HG02610 (cell line): ENCODE measurements at regions not wholly inside any gene's neighbourhood (a gene's known extent, or its start where the extent isn't known, plus 50 kb on each side); places are given as distances from the start of the nearest gene placed in this dataset.
"Not testable (repeated sequence)": the region's sequence is repeated elsewhere in the genome, so short reads cannot be mapped to it uniquely, and the experiment has no call there.

Source experiments
- ATAC-seq: cut with Tn5 transposase; IDR thresholded peaks from one replicate; pipeline ENCODE4 v1.9.1; 2021; ENCODE audit warnings: mild to moderate bottlenecking, moderate library complexity; ENCODE audit not compliant: unreplicated experiment

DNA sequence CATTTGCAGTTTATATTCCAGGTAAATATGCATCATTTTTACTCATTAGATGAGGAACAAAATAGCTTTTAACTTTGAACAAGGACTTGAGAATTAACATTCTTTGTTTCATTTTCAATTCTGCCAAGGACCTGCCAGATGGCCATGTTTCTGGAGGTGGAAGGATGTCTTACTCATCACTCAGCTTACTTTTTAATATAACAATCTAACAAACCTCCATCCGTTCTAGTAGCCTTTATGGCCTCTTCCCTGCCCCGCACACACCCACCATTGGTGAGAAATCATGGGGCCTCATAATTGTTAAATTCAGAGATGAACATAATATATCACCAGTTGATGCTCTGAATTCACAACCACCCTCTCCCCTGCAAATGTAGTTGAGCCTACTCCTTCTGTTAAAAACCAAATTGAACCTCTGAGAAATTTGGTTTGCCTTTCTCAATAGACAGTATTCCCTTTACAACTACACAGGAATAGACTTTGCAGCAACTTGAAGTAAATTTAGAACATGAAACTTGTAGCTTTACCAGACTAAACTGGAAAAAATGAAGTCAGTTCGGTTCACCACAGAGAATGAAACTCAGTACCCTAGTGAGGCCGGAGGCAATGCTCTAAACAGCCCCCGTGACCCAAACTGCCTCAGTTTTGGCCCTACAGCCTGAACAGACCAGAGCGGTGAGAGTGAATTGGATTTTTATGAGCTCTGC lies 50.1 kb upstream of the ACSL4 start:
- peak; percentile 88 for ATAC-seq

DNA sequence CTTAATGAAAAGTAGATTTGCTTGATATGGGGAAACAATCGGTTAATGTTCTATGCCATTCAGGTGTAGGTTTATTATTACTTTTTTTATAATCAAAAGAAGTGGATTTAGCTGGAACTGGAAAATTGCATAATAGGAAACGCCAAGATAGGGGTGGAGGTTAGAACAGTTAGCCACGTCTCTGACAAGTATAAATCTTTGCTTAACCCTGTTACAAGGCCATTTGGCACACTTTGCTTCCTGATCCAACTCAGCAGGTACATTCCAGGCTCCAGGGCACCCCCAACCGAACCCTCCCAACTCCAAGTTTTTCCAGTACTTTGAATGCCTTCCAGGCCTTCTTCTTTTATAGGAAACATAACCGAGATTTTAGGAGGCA lies 50.6 kb upstream of the ACSL4 start:
- ATAC-seq = no peak

DNA sequence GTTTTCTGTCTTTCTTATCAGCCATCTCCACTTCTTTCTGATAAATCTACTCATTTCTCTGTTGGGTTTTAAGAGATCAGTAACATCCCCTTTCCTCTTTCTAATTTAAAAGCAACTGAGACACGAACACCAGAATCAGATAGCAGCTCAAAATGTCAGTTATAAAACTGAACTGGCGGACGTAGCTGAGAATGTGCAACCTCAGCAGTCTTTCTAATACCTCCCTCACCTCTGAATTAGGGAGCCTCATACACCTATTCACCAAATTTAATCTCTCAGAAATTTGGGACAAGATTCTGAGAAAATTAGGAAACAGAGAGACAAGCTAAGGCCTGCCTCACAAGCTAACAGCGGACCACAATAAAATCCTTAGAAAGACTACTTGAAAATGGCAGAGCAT lies 52.0 kb upstream of the ACSL4 start:
- no peak for ATAC-seq

DNA sequence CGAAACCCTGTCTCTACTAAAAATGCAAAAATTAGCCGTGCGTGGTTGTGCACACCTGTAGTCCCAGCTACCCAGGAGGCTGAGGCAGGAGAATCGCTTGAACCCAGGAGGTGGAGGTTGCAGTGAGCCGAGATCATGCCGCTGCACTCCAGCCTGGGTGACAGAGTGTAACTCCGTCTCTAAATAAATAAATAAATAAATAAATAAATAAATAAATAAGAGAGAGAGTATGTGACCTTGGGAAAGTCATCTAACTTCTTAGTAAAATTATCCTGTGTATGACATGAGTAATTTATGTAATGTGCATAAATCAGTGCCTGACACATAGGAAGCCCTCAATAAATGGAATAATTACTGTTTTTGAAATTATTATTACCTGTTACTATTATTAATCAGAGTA lies 57.5 kb upstream of the ACSL4 start:
- ATAC-seq = not testable (repeated sequence)

DNA sequence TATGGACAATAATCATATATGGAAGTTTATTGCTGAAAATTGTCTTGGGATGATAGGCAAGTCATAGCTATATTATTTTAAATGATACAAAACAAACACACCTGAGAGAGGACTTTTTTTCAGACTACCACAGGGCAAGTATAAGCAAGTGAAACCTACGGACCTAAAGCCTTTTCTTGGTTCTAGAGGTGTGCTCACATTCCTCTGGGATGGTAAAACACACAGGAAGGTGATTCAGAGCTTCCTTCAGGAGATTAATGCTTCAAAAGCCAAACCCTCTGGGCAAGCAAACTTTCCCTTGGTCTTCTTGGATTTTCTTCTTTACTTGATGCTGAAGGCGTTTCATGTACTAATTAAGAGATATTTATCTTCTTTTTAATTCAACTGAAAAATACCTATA lies 60.1 kb upstream of the ACSL4 start:
- no peak for ATAC-seq

- no peak for ATAC-seq
These were observed 62.6 kb upstream of the ACSL4 start for GRCh38 chrX:109795682-109796081.

DNA sequence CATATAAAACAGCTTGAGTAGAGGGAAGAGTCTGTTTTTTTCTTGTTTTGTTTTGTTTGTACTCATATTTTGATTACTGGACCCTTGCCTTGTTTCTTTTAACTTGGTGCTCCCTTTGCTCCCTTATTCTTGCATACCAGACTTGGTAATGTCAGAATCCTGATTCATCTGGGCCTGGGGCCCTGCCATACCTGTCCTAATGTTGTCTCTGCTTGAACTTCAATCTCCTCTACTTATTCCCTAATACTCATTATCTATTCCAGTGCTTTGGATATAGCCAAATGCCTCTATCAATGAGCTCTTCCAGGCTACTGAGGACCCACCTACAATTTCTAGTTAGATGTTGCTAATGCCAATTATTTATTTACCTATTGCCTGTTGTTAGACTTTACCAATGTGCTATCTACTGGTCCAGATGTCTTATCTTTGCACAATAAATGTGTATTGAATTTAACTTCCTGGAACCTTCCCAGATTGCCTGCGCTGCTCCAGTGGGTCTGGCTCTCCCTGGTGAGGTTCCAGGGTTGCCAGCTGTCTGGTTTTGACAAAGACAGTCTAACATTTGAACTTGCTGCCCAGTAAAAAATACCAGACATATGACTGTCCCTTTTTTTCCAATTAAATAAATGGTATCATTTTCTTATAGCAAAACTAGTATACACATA lies 64.4 kb upstream of the ACSL4 start:
- ATAC-seq = no peak

GRCh38 chrX:109812236-109812635 lies 79.2 kb upstream of the ACSL4 start:
- ATAC-seq = no peak

DNA sequence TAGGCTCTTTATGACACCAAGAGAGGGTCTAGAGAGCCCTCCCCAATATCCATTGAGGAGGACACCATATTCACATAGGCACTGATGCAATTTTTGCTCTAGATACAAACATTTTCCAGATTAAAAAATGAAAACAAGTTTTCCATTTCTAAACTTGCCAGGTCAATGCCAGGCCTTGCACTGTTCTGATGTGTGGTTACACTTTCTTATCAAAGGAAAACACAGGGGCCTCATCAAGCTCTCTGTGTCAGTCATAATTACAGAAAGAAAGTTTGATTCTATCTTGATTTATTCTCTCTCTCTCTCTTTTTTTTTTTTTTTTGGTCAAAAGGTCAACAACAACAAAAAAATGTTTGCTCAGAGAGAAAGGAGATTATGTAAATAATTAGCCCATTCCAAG lies 80.2 kb upstream of the ACSL4 start:
- ATAC-seq = no peak

DNA sequence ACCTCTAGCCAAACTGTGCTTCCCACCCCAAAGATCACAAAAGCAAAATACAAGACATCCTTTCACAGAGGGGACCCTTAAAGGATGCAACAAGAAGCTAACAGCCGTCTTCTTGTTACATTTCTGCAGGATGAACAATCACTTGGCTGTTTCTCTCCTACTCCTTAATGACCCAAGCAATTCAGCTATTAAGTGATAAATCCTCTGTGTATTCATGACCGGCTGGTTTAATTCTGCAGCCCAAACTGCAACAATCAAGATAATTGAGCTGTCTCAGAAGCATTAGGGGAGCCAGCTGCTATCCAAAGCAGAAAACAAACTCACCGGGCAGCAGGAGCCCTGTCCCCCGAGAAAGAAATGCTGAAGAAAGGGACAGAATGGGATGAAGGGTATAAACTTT lies 85.9 kb upstream of the ACSL4 start:
- ATAC-seq = no peak

- no peak for ATAC-seq
These were observed 89.8 kb upstream of the ACSL4 start for GRCh38 chrX:109822861-109823260.

DNA sequence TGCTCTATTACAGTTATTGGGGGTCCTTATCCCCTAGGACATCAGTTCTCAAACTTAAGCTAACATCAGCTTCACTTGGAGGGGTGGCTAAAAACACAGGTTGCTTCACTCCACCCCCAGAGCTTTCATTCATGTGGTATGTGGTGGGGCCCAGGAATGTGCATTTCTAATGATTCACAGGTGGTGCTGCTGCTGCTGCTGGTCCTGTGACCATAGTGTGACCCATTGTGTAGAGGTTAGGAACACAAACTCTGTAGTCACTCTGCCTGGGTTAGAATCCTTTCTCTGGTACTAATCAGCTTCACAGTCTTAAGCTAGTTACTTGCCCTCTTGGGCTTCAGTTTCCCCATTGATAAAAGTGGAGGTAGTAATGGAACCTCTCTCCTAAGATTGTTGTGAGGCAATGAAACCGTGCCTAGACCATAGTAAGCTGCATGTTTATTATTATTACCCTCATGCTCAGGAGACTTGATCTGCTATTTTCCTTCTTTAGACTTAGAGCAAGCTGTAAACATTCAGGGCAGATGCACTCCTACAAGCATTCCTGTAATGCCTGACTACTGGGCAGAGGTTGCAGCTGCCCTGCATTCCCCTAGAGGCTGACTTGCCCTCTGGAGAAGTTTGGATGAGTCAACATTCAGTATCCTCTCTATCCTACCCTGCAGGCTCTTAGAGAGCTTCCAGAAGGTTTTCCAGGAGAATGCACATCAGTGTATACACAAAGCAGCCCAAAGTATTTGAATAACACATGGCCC lies 94.1 kb upstream of the ACSL4 start:
- ATAC-seq = no peak

- ATAC-seq = no peak
These were observed 94.7 kb upstream of the ACSL4 start for GRCh38 chrX:109827772-109828171.

GRCh38 chrX:109830157-109830703 lies 97.2 kb upstream of the ACSL4 start:
- ATAC-seq = no peak

GRCh38 chrX:109830704-109831206 lies 97.7 kb upstream of the ACSL4 start:
- no peak for ATAC-seq

DNA sequence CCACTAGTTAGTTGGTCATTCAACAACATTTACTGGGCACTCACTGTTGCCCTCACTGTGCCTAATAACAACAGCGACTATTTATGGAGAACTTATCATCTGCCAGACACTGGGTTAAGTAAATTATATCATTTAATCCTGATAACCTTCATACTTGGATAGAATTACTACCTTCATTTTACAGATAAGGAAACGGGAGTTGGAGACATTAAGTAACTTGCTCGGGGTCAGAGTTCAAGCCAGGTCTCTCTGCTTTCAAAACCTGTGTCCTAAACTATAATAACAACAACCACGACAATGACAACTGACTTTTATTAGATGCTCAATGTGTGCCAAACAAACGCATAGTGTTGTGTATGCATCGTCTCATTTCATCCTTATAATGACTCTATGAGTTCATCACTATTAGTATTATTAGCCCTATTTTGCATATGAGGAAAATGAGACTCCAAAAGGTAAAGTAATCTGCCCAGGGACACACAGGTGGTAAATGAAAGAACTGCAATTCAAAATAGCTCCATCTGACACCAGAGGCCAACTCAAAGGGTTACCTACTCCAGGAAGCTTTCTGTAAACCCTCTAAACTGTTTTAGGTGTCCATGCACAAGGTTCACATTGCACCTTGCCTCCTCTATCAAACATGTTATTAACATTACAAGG lies 98.4 kb upstream of the ACSL4 start:
- no peak for ATAC-seq

DNA sequence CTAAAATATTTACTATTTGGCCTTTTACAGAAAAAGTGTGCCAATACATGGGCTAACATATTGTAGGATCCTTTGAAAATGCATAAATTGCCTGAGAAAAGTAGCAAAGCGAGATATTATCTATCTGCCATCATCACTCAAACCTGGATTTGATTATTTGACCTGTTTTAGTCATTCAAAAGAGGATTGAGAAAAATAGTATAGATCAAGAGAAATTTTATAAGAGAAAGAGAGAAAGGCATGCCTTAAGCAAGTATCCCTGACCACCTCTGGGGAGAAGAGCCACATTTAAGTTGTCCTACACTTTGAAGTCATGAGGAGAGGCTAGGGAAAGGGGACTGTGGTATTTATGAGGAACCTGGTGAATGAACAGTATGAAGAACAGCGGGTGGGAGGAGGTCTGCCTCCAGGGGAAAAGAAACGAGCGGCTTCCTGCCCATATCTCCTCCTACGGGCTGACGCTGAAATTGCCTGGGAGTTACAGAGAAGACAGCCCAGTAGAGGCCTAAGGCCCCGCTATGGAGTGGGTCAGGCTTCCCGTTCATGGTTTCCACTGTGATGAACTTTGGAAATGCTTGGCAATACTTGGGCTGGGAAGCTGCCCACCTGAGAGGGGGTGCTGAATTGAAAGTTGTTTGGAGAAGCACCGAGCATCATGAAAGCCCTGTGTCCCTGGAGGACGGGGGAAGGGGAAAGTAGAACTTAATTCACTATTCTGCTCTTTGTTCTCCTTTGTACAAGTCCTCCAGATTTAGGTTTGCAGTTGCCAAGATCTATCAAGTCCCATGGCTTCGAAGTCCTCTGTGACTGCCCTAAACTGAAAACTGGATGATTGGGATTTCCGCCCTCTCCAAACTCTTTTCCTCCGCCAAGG lies 106.9 kb upstream of the ACSL4 start:
- peak; percentile 41 for ATAC-seq

GRCh38 chrX:109840585-109840984 lies 107.5 kb upstream of the ACSL4 start:
- ATAC-seq = peak; percentile 36

DNA sequence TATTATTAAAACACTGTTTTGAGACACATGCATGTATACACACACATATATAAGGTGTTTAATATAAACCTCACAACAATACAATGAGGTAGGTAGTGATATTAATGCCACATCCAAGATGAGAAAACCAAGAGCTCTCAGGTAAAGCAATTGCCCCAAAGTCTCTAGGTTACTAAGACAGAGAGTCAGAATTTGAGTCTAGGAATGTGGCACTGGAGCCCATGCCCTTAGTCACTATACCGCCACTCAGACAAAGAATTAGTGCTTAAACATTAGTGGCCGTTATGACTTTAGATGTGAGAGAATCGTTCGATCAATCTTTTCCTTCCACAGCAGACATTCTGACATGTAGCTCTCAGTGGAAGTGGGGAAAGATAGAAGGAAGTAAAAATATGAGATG lies 108.2 kb upstream of the ACSL4 start:
- ATAC-seq = no peak
